Fibroblast of skin of right biceps (primary cell): ENCODE measurements at regions not wholly inside any gene's neighbourhood (a gene's known extent, or its start where the extent isn't known, plus 50 kb on each side); places are given as distances from the start of the nearest gene placed in this dataset.
"Not testable (repeated sequence)": the region's sequence is repeated elsewhere in the genome, so short reads cannot be mapped to it uniquely, and the experiment has no call there.

Source experiments
- DNase-seq: peaks from one replicate; pipeline ENCODE4 v3.0.0-alpha.2; 2013

- DNase-seq = not testable (repeated sequence)
Measured at GRCh38 chr2:87662316-87663290, 85.3 kb upstream of the PLGLB2 start.

GRCh38 chr2:87663347-87663746 lies 84.5 kb upstream of the PLGLB2 start:
- DNase-seq = not testable (repeated sequence)

- not testable (repeated sequence) for DNase-seq
Measured at GRCh38 chr2:87667027-87667426, 80.9 kb upstream of the PLGLB2 start.

DNA sequence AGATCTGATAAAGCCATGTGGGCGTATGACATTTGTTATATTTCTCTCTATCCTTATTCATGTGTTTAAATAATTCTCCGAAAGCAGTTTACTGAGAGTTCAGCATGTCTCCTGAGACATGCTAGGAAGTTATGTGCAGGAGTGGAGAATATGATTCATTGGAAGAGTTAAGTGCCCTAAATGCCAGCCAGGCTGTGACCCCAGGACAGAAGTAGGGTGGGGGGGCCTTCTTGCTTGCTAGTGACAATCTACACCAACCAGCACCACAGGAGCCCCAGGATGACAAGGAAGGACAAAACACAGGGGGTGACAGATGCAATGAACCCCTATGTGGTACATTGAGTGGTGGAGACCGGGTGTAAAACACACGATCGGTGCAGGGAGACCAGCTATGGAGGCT lies 79.5 kb upstream of the PLGLB2 start:
- DNase-seq = not testable (repeated sequence)

- DNase-seq = not testable (repeated sequence)
Measured at GRCh38 chr2:87669633-87670231, 78.2 kb upstream of the PLGLB2 start.

GRCh38 chr2:87672404-87672803 lies 75.5 kb upstream of the PLGLB2 start:
- DNase-seq = not testable (repeated sequence)

- DNase-seq = not testable (repeated sequence)
Measured at GRCh38 chr2:87674729-87675128, 73.2 kb upstream of the PLGLB2 start.

DNA sequence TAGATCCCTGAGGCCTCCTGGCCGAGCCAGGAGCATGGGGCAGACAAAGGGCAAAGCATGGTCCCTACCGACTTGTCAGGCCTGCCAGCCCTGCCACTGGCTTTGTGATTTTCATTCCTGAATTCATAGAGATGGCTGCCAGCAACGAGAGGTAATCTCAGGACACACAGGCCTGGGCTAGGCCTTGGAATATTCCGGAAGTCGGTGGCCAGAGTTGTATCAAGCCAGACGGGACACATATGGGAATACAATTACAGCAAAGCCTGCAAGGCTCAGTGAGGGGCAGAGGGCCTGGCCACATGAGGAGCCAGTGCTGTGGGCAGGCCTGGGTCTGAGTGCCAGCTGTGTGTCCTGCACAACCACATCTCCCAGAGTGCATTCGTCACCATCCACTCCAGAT lies 72.4 kb upstream of the PLGLB2 start:
- not testable (repeated sequence) for DNase-seq

GRCh38 chr2:87677421-87677923 lies 70.4 kb upstream of the PLGLB2 start:
- DNase-seq = not testable (repeated sequence)

DNA sequence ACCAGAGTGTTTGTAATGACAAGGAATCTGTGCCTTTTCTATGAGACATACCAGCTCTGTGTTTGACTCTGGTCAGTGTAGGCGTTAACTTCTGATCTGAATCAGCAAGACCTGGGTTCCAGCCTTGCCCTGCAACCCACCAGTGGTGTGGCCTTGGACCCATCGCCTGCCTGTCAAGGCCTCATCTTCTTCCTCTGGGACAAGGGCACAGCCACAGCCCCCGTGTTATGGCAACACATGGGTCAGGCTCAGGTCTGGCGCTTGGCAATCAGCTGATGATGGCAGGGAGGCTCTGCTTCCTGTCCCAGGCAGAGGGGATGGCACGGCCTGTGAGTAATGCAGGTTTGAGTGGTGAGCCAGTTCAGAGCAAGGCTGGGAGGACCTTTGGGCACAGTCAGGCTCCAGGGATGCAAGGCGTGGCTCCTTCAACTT lies 69.1 kb upstream of the PLGLB2 start:
- not testable (repeated sequence) for DNase-seq

DNA sequence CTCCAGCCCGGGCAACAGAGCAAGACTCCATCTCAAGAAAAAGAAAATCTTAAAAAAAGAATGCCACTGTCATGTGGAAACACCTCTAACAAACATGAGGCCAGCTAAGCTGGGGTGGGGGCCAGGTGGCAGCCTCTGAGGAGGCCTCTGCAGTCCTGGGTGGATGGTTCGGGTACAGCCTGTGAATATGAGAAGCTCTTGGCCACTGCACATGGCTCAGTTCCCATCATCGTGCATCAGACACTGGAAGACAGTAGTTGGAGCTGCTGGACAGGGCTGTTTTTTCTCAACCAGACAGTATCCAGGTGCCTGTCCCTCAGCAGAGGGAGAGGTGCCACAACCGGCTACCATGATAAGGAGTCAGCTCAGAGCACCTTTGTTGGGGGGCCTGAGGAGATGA lies 67.9 kb upstream of the PLGLB2 start:
- DNase-seq = not testable (repeated sequence)

GRCh38 chr2:87680691-87681090 lies 67.2 kb upstream of the PLGLB2 start:
- not testable (repeated sequence) for DNase-seq

GRCh38 chr2:87683451-87683850 lies 64.4 kb upstream of the PLGLB2 start:
- DNase-seq = not testable (repeated sequence)

- not testable (repeated sequence) for DNase-seq
Measured at GRCh38 chr2:87683961-87684360, 63.9 kb upstream of the PLGLB2 start.

GRCh38 chr2:87685558-87685957 lies 62.3 kb upstream of the PLGLB2 start:
- DNase-seq = not testable (repeated sequence)

DNA sequence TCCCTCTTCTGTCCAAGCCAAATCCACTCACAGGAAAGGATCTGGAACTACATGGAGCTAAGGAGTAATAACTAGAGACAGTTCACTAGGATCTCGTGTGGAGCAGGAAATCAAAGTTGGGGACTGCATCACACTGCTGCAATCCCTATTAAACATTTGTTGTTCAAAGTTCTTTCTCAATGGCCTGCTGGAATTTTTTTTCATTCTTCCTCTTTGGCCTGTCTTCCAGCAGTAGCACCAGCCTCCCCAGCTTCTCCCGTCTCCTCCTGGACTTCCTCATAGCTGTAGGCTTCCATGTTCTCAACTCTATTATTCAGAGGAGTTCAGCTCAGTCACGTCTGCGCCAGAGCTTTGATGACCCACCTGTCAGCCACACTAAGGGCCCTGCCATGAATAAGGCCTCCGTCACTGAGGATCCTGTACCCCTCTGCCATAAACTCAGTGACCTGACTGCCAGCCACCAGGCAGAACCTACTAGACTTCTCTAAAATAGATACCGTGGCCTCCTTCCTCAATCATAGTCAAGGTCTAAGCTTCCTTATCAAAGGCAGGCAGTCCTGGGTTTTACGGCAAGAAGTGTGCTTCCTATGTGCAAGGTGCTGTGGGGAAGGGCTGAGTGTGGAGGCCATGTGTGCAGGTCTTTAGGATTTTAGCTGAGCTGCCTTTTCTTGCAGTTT lies 60.9 kb upstream of the PLGLB2 start:
- not testable (repeated sequence) for DNase-seq

DNA sequence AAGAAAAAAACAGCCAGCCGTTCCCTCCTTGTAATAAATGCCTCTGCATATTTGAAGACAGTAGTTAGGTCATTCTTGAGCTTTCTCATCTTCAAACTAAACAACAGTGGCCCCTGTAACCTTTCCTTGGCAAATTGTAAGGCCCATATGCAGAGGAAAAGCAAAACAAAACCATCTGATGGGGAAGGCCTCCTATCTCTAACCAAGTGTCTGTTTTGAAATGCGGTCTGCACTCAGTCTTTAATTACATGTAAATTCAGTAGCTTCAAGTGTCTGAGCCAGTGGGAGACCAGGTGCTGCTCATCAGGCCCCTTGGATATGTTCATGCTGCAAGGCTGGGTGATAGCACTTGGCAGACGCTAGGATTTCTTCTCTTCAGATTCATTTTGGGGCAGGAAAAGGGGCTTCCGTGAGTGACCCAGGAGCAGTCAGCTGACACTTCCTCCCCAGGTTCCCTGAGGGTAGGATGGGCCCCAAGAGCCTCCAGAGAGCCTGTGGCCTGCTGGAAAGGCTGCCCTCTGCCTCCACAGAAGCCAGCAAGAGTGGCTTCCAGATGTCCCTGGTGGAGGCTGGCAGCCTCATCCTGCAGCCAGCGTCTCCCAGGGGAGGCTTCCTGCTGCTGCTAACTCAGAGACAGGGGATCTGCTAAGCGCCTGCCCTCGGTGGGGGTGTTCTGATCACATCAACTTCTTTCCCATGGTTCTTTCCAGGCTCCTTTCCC lies 60.2 kb upstream of the PLGLB2 start:
- not testable (repeated sequence) for DNase-seq

- DNase-seq = not testable (repeated sequence)
Measured at GRCh38 chr2:87691899-87692592, 55.8 kb upstream of the PLGLB2 start.

- not testable (repeated sequence) for DNase-seq
Measured at GRCh38 chr2:87692914-87693313, 55.0 kb upstream of the PLGLB2 start.

DNA sequence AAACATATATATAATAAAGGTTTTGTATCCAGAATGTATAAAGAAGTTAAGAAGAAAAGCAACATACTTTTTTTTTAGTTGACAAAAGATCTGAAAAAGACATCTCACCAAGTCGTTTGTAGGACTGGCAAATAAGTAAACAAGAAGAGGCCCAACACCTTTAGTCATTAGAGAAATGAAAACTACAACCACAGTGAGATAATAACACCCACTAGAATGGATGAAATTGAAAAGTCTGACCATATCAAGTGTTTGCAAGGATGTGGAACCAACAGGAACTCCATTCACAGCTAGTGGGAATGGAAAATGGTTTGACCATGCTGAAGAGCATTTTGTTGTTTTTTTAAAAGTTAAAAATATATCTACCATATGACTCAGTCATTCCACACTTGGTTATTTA lies 54.0 kb upstream of the PLGLB2 start:
- not testable (repeated sequence) for DNase-seq

DNA sequence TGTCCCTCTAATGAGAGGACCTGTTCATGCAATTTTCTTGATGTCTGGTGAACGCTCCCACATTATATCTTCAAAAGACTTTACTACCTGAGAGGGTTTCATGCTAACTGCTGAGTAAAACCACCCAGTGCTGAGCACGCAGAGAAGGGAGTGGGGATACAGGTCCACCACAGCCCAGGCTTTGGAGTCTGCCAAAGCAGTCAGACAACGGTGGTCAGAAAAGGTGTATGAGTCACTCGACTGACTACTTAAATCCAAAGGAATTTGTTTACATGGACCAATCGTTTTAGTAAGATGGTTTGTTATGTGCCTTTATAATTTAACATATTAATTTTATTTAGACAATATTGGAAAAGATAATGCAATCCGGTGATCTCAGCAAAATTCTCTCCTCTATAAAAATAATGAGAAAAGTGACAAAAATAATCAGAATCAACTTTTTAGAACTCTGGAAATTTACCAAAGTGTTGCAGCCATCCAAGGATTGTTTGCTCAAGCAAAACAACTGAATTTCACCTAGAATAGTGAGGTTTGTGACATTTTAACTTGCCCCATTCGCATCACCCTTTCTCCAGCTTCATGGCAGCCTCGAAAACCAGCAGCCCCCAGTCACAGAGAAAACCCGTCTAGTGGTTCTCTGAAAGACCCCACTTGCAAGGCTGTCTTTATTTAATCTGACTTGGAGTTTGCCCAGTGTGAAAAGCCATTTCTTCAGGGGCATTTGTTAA lies 52.1 kb upstream of the PLGLB2 start:
- DNase-seq = peak; percentile 20
